ENCODE measurements at regions not wholly inside any gene's neighbourhood (a gene's known extent, or its start where the extent isn't known, plus 50 kb on each side); places are given as distances from the start of the nearest gene placed in this dataset.

DNA sequence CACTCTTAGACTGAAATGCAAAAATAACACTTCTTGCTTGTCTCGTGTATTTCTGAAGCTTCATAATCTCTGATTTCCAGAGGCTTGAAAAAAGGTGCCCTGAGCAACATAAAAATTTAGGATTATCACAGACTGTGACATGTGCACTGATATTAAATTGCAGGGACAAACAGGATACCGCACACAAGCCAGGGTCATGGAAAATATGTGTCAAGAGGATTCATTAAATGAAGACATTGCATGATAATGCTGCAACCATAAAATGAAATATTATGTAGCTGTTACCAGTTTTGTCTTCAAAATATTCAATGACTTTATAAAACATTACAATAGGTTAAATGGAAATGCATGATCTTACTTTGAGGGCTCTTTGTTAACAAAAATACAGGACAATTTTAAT lies 328.0 kb downstream of the KCTD8 start:
- no peaks in the 10 kb centered on the region for H3K27me3 ChIP-seq (ENCODE audit: control insufficient read depth in 2 of 2, insufficient read depth in 2 of 2, low read length in 2 of 2)
- dilution Hi-C loops (cut with MboI; ENCODE audit: extremely low pct_ligation_motif_present, low sequenced_read_pairs) (no loop called here), intact Hi-C loops (cut with micrococcal nuclease) (loop anchor here (1.0 kb wide), 2 partner anchors 26 to 30 kb away; no protein-coding TSS in a partner anchor)
- no peaks in the 10 kb centered on the region for H3K36me3 ChIP-seq (ENCODE audit: control insufficient read depth in 2 of 2, extremely low read depth in 1 of 2, insufficient read depth in 2 of 2, low read length in 2 of 2)
- H2AFZ ChIP-seq (ENCODE audit: low read depth, low read length): no peak overlapping the region
- no peaks in the 10 kb centered on the region for H4K20me1 ChIP-seq (replicated peaks; ENCODE audit: control insufficient read depth, extremely low read depth, insufficient read depth, low read length)
- ChIA-PET POLR2A (no interaction called here), CTCF (interaction anchor here (0.6 to 1.6 kb wide), 10 partner anchors 12 to 305 kb away, joined by 3 to 9 read pairs (median 3); no protein-coding TSS in a partner anchor)
- no peak overlapping the region for H3K27ac ChIP-seq (ENCODE audit: insufficient read depth, low read depth, low read length)
- H3K4me2 ChIP-seq (ENCODE audit: insufficient read depth, low read length): peak overlapping the region; percentile 20
- H3K9me1 ChIP-seq (replicated peaks; ENCODE audit: control insufficient read depth, extremely low read depth, insufficient read depth, low read length): no peaks in the 10 kb centered on the region
- no peaks in the 10 kb centered on the region for H3K79me2 ChIP-seq (ENCODE audit: control insufficient read depth, insufficient read depth, low read length)
- peaks cover 19% of the 10 kb centered on the region for H3K4me1 ChIP-seq (ENCODE audit: control insufficient read depth, extremely low read depth, insufficient read depth, low read length)
- H3K9me3 ChIP-seq (replicated peaks; ENCODE audit: control insufficient read depth, insufficient read depth, low read length): no peaks in the 10 kb centered on the region
- H3K9ac ChIP-seq (replicated peaks; ENCODE audit: extremely low read depth, insufficient read depth, low read length): no peak overlapping the region
- FAIRE-seq (no peak), DNase-seq (ENCODE audit: low read depth, low spot score) (no peak)
- H3K4me3 ChIP-seq (replicated peaks in 1 of 3; ENCODE audit: insufficient read depth in 1 of 3, low read depth in 1 of 3, low read length in 3 of 3): no peak overlapping the region
- BruUV-seq (replicated peaks): no TSS peak
- TF ChIP-seq POLR2A (IDR thresholded peaks at IDR 0.05; ENCODE audit: low read depth, low read length) (no peak), GATA2 (IDR thresholded peaks at IDR 0.05; ENCODE audit: insufficient read depth, insufficient read length, low read depth, low read length) (no peak), POLR2AphosphoS5 (IDR thresholded peaks at IDR 0.05; ENCODE audit: insufficient read depth, low read depth, low read length) (no peak), FOS (IDR thresholded peaks at IDR 0.05; ENCODE audit: borderline replicate concordance, insufficient read depth, low read length) (no peak), EZH2 (IDR thresholded peaks at IDR 0.05; ENCODE audit: borderline replicate concordance, low read depth, low read length, severe bottlenecking) (no peak), JUN (IDR thresholded peaks at IDR 0.05; ENCODE audit: borderline replicate concordance, insufficient read depth, insufficient read length, low read depth) (no peak), MYC (IDR thresholded peaks at IDR 0.05; ENCODE audit: low read depth, low read length) (no peak)
- TF ChIP-seq, protein P1, sequence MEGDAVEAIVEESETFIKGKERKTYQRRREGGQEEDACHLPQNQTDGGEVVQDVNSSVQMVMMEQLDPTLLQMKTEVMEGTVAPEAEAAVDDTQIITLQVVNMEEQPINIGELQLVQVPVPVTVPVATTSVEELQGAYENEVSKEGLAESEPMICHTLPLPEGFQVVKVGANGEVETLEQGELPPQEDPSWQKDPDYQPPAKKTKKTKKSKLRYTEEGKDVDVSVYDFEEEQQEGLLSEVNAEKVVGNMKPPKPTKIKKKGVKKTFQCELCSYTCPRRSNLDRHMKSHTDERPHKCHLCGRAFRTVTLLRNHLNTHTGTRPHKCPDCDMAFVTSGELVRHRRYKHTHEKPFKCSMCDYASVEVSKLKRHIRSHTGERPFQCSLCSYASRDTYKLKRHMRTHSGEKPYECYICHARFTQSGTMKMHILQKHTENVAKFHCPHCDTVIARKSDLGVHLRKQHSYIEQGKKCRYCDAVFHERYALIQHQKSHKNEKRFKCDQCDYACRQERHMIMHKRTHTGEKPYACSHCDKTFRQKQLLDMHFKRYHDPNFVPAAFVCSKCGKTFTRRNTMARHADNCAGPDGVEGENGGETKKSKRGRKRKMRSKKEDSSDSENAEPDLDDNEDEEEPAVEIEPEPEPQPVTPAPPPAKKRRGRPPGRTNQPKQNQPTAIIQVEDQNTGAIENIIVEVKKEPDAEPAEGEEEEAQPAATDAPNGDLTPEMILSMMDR (IDR thresholded peaks at IDR 0.05; ENCODE audit: extremely low read depth in 1 of 2, insufficient read depth in 1 of 2, low read depth in 1 of 2, low read length in 2 of 2): no peak
- TF ChIP-seq, protein P2, sequence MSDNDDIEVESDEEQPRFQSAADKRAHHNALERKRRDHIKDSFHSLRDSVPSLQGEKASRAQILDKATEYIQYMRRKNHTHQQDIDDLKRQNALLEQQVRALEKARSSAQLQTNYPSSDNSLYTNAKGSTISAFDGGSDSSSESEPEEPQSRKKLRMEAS (IDR thresholded peaks at IDR 0.05; ENCODE audit: insufficient read depth, insufficient read length): no peak
